Activated CD8-positive, alpha-beta memory T cell treated with anti-CD3 and anti-CD28 coated beads for 4 hours (primary cell): ENCODE measurements at regions not wholly inside any gene's neighbourhood (a gene's known extent, or its start where the extent isn't known, plus 50 kb on each side); places are given as distances from the start of the nearest gene placed in this dataset.
"Not testable (repeated sequence)": the region's sequence is repeated elsewhere in the genome, so short reads cannot be mapped to it uniquely, and the experiment has no call there.

Source experiments
- DNase-seq, 2 donors: peaks; one replicate each; pipeline ENCODE4 v3.0.0-alpha.2; 2020; ENCODE audit warnings: low read depth in 2 of 2

DNA sequence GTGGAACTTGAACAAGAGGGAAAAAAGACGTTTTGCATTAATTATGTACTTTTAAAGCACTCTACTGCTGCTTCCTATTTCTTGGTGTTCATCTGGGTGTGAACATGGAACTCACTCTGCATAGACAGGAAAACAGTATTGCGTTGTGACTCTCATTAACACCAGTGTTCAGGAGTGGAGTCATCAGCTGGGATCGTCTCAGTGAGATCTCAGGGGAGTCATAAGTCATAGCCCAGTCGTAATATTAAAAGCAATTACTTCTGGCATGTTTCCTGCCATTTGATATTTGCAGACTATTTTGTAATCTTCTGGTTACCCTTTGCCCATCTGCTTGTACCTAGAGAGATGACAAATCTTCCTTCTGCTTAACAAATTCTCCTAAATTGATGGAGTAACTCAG is 462.0 kb upstream of the ATP11B start:
- no peak for DNase-seq

DNA sequence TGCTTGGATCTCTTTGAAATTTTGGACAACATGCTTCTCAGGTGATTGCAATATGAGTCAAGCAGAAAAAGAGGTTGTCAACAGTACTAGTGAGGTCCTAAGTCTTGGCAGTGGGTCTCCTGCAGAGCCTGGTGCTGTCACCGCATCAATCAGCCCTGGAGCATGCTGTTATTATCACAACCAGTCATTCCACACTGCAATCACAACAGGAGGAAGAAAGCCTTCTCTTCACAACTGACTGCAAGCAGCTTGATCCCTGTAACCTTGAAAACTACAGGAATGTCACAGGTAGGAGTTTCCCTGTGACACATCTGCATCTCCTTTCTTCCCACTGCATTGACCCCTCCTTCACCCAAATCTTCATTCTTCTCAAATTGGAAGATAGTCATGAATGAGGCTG is 451.1 kb upstream of the ATP11B start:
- no peak for DNase-seq

- DNase-seq, result not testable (repeated sequence)
Observed at GRCh38 chr3:182344026-182344425, 449.3 kb upstream of the ATP11B start.

- DNase-seq, result no peak
Observed at GRCh38 chr3:182349051-182349450, 444.3 kb upstream of the ATP11B start.

- DNase-seq, result no peak
Observed at GRCh38 chr3:182349951-182350517, 443.3 kb upstream of the ATP11B start.

GRCh38 chr3:182357928-182358327 is 435.4 kb upstream of the ATP11B start:
- DNase-seq, result no peak

DNA sequence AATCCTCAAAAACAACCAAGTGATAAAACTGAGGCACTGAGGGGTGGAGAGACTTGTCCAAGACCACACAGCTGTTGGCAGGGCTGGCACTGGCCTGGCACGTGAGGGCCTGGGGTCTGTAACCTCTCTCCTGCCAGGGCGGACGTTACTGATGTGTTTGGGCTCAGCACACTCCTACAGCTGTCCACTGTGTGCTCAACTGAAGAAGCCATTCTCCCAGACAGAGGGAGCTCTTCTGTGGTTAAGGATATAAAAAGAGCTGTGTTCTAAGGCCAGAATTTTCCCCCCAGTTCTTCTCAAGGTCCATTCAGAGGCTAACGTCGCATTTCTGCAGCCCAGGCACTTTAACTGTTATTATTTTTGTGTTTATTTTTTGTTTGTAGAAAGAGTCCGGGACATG is 429.0 kb upstream of the ATP11B start:
- DNase-seq, result no peak

- no peak for DNase-seq
Observed at GRCh38 chr3:182364723-182365650, 428.3 kb upstream of the ATP11B start.

GRCh38 chr3:182366746-182367145 is 426.6 kb upstream of the ATP11B start:
- no peak for DNase-seq

DNA sequence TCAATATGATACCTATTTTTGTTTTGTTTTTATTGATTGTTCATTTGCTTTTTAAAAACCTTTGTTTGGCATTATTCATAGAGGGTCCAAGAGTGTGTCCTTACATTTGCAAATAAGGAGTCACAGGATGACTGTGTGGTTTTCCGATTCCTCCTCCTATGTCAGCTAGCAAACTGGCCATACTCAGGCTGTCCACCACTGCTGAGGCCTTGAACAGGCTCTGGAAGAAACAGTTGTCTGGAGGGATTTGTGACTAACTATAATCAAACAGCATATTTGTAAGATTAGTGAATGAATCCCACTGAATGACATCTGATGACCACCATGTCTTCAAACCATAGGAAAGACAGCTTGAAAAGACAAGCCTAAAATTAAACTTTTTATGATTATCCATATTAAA is 423.4 kb upstream of the ATP11B start:
- DNase-seq, result no peak

- no peak for DNase-seq
Observed at GRCh38 chr3:182370949-182371348, 422.4 kb upstream of the ATP11B start.

GRCh38 chr3:182375916-182376315 is 417.4 kb upstream of the ATP11B start:
- DNase-seq, result no peak

- no peak for DNase-seq
Observed at GRCh38 chr3:182382112-182382857, 411.0 kb upstream of the ATP11B start.

- no peak for DNase-seq
Observed at GRCh38 chr3:182384221-182384620, 409.1 kb upstream of the ATP11B start.

- no peak for DNase-seq
Observed at GRCh38 chr3:182385356-182385755, 407.9 kb upstream of the ATP11B start.

GRCh38 chr3:182388506-182388905 is 404.8 kb upstream of the ATP11B start:
- no peak for DNase-seq

DNA sequence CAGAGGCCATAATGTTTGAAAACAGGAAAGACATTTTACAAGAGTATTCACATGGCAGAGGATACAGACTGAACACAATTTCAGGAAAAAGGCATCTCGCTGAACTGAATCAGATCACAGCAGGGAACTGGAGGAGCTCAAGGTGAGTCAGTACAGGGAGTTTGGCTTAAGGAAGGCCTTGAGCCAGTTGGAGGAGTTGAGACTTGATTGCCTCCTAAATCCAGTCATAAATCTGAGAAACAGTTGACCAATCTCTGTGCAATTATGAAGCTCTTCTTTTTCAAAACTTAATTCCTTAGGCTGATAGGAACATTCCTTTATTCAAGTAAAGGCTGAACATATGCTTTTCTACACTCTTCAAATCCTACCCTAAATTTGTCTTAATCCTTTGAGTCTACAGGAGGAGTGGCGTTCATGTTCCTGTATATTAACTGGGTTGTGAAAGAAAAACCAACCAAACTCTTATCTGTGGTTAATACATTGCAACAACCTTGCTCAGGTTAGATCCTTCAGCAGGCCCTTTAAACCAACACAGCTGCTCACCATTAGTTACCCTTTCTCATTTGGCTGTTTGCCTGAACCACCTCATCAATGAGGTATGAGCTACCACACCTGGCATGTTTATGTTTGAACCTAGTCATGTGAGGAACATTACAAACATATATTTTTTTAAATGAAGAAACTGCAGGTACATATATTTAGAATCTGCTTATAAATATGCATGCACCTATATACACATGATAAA is 404.1 kb upstream of the ATP11B start:
- no peak for DNase-seq

- DNase-seq, result no peak
Observed at GRCh38 chr3:182390421-182390820, 402.9 kb upstream of the ATP11B start.

DNA sequence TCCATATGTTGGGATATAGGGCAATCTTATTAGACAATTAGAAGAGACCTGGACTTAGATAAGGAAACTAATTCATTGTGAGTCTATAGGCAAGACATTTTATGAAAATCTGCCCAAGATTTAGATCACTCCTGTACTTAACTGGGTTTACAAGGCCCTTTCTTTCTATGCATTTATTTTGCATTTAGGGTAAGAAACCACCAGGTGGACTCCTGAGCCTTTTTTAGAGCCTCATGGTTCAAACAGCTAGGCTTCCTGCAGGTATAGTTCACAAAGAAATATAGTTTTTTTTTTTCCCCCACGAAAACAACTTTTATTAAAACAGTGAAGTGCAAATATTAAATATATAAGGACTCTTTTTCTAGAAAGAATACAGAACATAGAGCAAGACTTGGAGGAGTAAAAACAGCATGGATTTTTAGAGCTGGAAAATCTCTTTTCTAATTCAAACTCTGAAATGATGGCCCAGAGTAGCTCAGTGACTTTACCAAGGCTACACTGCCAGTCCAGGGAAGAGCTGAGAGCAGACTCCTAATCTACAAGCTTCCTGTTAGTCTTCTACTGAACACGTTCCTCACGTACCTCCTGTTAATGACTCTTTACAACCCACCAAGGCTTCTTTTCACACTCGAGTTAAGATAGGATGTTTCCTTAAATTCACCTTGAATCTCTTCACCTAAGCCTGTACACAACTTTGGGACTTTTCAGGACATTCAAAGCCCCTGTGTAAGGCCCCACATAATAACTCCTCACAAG is 400.9 kb upstream of the ATP11B start:
- no peak for DNase-seq

DNA sequence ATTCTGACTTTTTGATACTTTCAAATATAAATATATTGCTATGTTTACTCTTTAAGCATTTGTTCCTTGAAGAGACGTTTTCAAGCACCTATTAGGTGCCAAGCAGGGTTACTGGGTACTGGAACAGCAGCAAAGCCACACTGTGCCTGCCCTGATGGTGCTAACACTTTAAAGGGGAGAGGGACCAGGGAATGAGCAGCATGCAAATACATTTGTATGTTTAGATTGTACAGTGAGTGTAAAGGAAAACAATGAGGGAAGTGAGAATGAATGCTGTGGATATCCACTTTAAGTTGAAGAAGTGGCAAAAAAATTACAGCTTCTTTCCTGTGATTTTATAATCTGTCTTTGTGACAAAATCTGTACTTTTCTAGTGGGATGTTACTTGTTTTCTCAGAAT is 400.2 kb upstream of the ATP11B start:
- no peak for DNase-seq

DNA sequence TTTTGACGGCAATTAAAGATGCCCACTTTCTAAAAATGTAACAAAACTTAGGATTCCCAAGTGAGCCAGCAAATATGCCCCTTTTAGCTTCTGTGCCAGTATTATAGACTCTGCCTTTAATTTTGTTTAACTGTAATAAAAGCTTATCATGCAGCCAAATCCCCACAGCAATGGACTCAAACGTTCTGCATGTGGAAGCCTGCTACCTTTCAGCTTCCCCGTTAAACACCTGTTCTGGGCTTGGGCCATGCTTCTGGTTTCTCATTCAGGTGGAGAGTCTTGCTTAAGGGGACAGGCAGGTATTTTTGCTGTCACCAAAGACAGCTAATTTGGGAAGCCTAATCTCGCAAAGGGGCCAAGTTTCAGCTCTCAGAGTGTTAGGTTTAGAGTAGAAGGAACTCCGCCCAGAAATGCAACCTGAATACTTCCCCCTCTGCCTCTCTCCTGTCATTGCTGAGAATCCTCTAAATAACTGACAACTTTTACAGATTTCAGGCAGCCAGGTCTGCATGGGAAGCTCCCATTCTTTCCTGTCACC is 399.4 kb upstream of the ATP11B start:
- DNase-seq, result no peak
